Cerebellar cortex (tissue), 1 donor: ENCODE measurements at regions not wholly inside any gene's neighbourhood (a gene's known extent, or its start where the extent isn't known, plus 50 kb on each side); places are given as distances from the start of the nearest gene placed in this dataset.
"Not testable (repeated sequence)": the region's sequence is repeated elsewhere in the genome, so short reads cannot be mapped to it uniquely, and the experiment has no call there.

Source experiments
- DNase-seq: peaks from one replicate; pipeline ENCODE4 v3.0.0-alpha.2; 2015; ENCODE audit warnings: low spot score

DNA sequence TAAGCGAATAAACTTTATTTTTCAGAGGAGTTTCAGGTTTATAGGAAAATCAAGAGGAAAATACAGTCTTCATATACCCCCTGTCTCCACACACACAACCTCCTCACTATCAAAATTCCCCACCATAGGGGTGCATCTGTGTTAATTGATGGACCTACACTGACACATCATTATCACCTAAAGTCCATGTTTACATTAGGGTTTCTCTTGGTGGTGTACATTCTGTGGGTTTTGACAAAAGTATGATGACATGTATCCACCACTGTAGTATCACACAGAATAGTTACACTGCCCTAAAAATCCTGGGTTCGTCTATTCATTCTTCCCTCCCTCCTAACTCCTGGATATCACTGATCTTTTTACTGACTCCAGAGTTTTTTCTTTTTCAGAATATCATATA, 654.2 kb downstream of the UQCRFS1 start:
- no peak for DNase-seq

DNA sequence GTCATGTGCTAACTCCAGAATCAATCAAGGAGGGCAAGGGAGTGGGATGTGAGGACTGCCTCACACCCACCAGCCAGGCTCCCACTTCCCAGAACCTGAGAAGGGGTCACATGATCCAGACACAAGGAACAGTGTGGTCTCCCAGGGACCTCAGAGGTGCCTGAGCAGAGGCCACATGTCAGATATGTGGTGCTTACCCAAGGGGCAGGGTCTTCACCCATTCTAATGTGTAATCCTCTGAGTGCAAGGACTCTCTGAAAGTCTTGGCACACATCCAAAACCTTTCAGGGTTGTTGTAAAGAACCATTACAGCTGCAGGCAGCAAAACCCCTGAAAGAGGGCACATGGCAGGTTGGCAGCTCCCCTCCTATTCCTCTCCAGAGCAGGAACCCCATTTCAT, 656.6 kb downstream of the UQCRFS1 start:
- DNase-seq = no peak

DNA sequence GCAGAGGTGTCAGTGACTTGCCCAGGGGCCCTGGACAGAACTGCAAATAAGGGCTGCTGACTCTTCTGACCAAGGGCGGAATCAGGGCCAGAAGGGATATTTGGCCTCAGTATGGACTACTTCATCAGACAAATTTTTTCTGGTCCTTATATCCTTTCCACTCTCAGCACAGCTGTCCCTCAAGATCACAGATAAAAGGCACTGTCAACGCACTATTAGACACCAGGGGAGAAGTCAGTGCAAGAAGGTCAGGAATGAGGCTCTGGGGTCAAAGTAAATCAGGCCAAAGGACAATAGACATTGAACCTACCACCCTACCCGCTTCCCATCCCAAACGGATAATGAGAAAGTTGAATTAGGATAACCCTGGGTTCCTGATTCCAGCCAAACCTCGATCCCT, 657.6 kb downstream of the UQCRFS1 start:
- no peak for DNase-seq

DNA sequence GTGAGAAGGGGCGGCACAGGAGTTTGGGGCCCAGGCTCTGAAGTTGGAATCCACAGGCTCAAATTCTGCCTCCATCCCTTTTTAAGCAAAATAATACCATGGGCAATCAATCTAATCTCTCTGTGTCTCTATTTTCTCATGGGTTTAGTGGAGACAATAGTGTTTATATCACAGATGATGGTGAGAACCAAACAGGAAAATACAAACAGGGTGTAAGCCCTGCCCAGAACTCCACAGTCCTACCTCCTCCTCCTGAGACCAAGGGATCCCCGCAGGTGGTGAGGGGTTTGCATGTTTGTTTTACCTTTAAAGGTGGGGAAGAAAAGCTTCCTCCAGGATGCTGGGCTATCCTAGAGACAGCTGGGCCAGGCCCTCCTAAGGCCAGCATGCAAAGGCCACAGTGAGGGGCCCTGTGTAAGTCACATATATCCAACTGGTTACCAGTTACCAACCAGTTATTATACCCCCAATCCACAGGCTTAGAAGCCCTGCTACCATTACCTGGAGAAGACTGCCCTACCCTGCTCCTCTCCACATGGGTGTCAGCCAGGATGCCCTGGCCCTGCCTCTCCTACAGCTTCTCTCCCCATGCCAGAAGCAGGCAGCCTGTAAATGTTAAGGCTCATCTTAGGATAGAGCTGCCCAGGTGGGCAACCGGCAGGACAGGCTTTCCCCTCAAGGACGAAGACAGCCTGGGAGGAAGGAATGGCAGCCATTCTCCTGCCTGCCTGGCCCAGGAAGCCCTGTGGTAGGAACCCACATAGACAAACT, 658.4 kb downstream of the UQCRFS1 start:
- DNase-seq = no peak

DNA sequence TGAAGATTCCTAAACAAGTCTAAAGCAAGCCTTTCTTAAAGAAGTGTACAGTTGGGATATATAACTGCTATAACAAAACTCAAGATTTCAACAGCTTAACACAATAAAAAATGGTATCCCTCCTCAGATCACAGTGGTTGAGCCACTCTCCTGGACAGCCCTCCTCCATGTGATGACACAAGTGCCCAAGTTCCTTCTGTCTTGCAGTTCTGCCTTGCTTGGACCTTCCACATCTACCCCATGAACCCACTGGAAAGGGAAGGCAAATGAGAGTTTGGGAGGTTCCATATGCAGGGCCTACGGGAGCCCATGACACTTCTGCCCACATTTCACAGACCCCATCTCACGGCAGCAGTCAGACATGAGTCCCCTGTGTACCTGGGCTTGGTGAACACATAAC, 659.2 kb downstream of the UQCRFS1 start:
- DNase-seq = no peak

DNA sequence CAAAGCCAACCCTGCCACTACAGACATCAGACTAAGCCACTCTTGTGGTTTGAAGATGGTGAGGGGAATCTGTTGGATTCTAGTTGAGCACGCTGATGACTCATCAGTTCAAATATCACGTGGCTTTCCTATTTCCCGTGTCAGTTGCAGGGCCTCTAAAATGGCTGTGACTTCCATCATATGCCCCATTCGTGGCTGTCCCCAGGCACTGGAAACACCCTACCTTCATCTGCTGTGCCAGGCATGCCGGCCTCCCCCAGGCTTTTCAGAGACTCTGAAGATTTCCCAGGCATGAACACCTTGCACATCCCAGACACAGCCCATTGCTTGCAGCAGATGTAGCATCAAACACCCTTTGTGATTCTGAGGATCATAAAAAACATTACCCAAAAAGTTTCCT, 659.9 kb downstream of the UQCRFS1 start:
- no peak for DNase-seq

DNA sequence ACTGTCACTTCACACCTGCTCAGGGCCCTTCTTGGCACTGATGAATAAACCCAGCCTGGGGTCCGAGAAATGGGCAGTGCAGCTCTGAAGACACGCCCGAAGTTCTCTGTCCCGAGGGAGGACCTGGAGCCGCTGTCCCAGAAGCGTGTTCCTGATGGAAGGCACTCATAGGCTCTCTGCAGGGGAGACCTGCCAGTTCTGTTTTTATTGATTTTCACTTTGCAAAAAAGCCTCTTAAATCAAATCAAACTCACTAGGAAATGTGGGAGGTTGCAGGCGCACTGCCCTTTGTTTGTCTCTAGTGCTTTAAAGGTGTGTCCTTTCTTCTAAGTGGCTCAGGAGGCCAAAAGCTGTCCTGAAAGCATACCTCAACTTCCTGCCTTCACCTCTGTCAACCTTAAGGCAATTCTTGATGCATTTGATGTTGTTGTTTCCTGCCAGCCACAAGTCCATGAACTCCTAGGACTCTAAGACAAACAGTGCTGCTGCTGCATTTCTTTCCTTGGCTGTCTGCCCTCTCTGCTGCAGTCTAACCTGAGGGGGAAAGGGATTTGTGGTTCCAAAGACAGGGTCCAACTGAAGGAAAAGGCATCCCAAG, 663.2 kb downstream of the UQCRFS1 start:
- no peak for DNase-seq

DNA sequence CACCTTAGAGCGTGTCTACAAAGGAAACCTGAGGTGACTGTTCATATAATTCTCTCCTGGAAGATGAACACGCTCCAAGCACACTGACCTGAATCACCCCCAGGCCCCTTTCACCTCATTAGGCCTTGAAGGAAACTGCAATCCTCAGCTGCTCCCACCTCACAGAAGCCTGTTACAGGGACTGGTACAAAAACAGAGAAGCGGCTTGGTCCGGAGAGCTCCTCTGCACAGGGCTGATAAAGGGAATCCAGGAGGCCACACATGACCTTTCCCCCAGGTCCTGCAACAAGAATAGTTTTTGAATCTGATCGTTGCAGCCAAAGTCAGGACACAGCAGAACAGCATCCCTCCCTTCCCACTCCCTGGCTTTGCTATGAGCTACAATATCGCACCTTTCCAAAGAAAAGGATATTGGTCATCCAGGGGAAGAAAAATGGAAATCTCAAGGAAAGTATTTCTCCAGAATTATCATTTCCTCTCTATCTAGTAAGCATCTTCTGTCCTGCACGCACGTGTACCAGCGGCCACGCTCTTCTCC, 666.7 kb downstream of the UQCRFS1 start:
- no peak for DNase-seq

DNA sequence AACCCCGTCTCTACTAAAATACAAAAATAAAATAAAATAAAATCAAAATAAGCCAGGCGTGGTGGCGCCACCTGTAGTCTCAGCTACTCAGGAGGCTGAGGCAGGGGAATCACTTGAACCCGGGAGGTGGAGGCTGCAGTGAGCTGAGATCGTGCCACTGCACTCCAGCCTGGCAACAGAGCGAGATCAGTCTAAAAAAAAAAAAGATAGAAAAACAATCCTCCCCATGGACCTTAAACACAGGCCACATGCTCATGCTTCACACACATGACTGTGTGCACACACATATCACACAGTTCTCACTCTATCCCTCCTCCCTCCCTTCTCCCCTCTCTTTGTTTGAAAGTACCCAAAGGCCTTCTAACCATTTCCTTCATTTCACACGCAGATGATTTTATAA, 667.6 kb downstream of the UQCRFS1 start:
- DNase-seq = not testable (repeated sequence)

DNA sequence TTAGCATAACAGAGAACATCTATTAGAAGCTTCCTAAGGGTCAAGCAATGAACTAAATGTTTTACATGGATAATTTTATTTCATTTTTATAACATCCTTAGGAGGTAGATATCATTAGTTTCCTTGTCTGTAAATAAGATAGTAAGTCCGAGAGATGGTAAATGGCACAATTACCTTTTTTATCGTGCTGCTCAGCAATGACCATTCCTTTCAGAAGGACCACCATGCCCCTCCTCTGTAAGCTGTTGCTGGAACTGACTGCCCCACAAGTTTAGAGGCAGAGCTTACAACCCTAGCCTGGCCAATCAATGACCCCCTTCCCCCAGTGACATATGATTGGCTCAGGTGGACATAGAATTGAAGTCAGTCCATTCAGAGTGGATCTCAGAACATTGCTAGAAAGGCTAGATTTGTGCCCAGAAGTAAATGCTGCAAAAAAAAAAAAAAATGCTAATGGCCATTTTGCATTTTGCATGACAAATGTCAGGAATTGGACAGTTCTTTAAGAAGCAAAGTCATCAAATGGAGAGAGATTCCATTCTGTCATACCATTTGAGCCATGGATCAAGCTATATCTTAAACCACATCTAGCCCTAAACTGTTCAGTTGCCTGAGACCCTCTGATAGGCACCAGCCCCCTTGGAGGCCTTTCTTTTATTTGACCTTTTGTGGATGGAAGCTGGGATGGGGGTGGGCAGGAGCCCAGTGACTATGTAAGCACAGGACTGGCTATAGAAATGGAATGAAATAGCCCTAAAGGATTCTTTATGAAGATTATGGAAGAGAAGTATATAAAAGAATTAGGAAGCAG, 668.3 kb downstream of the UQCRFS1 start:
- no peak for DNase-seq

DNA sequence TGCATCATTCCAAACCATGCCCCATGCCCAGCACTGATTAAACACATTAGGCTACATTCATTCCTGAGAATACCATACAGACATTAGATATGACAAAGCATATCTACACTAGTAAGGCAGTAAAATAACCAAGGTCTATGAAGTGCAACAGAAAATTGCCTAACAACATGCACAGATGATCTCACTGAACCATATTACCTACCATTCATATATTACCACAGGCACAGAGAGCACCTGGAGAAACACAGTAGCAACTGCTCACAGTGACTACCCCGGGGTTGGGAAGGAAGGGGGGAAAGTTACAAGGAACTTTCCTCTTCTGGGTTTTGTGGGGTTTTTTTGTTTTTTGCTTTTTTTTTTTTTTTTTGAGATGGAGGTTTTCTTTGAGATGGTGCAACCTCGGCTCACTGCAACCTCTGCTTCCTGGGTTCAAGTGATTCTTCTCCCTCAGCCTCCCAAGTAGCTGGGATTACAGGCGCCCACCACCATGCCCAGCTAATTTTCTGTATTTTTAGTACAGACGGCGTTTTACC, 669.6 kb downstream of the UQCRFS1 start:
- no peak for DNase-seq

DNA sequence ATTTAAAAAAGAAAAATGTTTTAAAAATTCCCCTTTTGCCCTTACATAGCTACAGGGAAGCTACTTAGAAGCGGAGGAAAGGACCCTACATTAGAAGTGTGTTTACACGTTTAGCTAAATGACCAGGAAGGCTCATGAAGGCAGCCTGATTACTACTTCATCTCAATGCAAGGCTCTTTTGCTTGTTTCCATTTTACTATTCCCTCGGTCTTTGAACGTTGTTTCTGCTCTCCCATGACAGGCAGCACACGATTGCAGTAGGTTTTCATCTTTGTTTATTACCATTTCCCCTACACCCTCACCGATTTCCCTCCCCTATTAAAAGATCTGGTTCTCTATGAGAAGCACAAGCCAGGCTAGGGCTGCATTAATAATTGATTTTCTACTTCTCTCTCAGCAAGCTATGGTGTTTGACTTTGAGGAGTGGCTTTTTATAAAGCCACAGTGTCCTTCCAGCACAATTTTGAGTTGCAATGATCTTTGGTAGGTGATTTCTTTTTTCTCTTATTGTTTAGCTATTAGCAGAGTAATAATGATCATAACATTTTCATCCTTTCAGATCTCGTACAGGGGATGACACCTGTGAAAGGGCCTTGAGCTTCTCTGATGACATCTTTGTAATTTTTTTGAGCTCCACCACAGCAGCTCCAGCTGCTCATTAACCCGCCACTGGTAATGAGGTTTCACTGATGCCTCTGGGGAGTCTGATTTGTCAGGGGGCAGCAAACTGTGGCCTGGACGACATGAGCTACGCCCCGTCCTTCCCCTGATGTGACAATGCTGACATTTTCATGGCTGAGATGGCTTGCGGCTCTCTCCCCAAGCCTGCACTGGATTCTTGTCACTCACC, 670.3 kb downstream of the UQCRFS1 start:
- no peak for DNase-seq

DNA sequence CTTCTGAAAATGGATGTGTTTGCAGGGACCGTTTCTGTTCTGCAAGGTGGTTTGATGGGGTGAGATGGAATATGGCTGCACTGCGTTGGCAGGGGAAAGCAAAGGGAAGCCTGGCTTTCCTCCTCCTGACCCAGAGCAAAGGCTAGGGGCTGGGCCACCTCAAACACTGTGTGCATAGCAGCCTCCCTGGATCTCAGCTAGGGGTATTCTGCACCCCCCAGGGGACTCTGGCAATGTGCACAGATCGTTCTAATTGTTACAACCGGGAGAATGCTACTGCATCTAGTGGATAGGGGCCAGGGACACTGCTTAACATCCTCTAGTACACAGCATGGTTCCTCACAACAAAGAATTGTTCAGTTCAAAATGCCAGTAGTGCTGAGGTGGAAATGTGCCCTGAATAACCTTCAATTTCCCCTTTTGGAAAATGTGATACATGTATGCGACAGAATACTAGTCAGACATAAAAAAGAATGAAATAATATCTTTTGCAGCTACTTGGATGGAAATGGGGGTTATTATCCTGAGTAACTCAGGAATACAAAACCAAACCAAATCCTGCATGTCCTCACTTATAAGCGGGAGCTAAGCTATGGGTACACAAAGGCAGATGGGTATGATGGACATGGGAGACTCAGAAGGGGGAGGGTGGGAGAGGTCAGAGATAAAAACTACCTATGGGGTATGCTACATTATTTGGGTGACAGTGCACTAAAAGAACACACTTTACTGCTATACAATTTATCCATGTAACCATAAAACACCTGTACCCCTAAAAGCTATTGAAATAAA, 671.2 kb downstream of the UQCRFS1 start:
- DNase-seq = no peak

DNA sequence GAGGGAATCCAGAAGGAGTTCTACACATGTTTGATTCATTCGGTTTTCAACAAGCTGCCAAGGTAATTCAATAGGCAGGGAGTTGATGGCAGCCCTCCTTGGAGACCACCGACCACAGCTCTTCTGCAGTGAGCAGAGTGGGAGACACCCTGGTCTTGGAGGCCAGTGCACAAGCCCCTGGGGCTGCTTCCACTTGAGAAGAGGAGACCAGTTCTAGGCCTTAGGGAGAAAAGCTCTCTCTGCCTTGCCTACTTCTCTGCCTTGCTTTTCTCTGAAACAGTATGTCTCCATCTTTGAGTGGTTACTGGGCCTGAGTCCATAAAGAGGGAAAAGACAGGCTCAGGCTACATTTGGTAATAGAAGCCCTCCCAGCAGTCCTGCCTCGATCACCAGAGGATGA, 671.9 kb downstream of the UQCRFS1 start:
- DNase-seq = no peak

DNA sequence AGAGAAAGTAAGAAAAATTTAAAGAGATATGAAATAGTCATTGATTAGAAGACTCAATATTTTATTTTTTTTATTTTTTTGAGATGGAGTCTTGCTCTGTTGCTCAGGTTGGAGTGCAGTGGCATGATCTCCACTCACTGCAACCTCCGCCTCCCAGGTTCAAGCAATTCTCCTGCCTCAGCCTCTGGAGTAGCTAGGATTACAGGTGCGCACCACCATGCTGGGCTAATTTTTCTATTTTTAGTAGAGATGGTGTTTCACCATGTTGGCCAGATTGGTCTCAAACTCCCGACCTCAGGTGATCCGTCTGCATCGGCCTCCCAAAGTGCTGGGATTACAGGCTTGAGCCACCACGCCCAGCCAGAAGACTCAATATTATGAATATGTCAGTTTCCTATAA, 672.6 kb downstream of the UQCRFS1 start:
- DNase-seq = not testable (repeated sequence)

DNA sequence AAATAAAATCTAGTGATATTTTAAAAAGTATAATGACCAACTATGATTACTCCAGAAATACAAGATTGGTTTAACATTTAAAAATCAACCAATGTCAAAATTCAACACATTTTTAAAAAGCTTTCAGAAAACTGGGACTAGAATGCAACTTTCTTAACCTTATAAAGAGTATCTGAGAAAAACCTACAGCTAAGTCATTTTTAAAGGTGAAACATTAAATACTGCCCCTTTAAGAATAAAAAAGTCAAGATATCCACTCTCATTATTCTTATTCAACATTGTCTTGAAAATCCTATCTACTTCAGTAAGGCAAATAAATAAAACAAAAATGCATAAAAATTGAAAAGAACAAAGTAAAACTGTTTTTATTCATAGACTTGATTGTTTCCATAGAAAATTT, 673.2 kb downstream of the UQCRFS1 start:
- DNase-seq = no peak

DNA sequence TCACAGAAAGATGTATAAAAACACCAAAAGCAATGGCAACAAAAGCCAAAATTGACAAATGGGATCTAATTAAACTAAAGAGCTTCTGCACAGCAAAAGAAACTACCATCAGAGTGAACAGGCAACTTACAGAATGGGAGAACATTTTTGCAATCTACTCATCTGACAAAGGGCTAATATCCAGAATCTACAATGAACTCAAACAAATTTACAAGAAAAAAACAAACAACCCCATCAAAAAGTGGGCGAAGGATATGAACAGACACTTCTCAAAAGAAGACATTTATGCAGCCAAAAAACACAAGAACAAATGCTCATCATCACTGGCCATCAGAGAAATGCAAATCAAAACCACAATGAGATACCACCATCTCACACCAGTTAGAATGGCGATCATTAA, 674.4 kb downstream of the UQCRFS1 start:
- not testable (repeated sequence) for DNase-seq

DNA sequence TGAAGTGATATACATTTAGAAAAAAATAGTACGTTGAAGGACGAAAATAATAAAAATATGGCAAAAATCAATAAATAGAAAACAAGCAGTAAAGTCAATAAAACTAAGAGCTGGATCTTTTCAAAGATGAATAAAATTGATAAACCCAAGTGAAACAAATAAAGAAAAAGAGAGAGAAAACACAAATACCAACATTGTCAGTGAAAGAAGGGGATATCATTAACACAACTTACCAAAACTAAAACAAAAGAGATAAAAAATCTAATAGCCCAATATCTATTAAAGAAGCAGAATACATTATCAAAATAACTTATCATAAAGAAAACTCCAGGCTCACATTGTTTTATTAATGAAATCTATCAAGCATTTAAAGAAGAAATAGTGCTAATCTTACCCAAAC, 675.1 kb downstream of the UQCRFS1 start:
- no peak for DNase-seq

DNA sequence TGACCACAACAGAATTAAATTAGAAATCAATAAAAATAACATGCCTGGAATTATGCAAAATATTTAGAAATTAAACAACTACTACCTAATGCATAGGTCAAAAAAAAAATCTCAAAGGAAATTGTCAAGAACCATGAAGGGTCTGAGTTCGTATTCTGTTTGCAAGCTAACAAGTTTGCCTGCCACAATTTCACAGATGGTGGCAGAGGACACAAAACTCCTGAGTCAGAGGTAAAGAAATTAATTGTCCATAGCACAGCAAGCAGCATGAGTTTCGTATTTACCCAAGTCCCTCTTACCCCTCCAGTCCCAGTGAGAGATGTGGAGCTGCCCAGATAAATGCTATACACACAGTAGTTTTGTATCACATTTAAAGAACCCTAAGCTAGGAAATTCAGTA, 675.9 kb downstream of the UQCRFS1 start:
- DNase-seq = no peak

DNA sequence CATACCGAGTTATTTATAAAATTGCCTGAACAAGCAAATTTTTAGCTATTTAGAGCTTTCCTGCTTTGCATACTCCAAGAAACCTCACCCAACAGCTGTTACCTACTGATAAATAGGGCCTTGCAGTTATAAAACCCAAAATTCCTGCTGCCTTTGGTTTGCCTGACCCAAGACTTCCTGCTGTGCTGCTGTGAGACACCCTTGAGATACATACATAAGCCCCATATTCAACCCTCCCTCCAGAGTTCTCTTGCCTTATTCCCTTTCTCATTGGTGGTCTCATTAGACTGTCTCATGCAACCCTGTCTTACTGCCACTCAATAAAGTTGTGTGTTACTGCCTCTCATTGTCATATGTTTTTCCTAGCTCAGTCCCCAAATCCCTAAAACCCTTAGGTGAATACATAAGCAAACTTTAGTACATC, 677.6 kb downstream of the UQCRFS1 start:
- DNase-seq = no peak
